ENCODE measurements at regions not wholly inside any gene's neighbourhood (a gene's known extent, or its start where the extent isn't known, plus 50 kb on each side); places are given as distances from the start of the nearest gene placed in this dataset. TPM values are rescaled to one million over a fixed set of nuclear protein-coding genes. Genes with fewer than 3 reads are reported as not detected.
"Not testable (repeated sequence)": the region's sequence is repeated elsewhere in the genome, so short reads cannot be mapped to it uniquely, and the experiment has no call there.

GRCh38 chr1:146282807-146283526 lies 54.1 kb upstream of the NOTCH2NLA start:
- not testable (repeated sequence) for H2AFZ ChIP-seq; H3K27me3 Mint-ChIP-seq (ENCODE audit: insufficient read depth, low read depth, poor library complexity); H3K4me2 ChIP-seq; ATAC-seq; H3F3A ChIP-seq (replicated peaks; ENCODE audit: low read depth); H3K9me3 Mint-ChIP-seq; H3K9me2 ChIP-seq (ENCODE audit: insufficient read depth); H3K4me1 ChIP-seq (ENCODE audit: insufficient read depth); H3K4me1 Mint-ChIP-seq; H3K27me3 ChIP-seq (ENCODE audit: insufficient read depth); DNase-seq (ENCODE audit: low spot score); H3K36me3 ChIP-seq (ENCODE audit: insufficient read depth); H3K36me3 Mint-ChIP-seq (ENCODE audit: low read depth); H3K27ac Mint-ChIP-seq; H3K27ac ChIP-seq (ENCODE audit: low read depth); H4K20me1 ChIP-seq (replicated peaks; ENCODE audit: insufficient read depth); H3K4me3 ChIP-seq; H3K4me3 Mint-ChIP-seq; H3K79me2 ChIP-seq (replicated peaks; ENCODE audit: insufficient read depth)

GRCh38 chr1:146281522-146281921 lies 52.7 kb upstream of the NOTCH2NLA start:
- H3K4me3 Mint-ChIP-seq; H3K4me2 ChIP-seq; H3K4me1 Mint-ChIP-seq; DNase-seq (ENCODE audit: low spot score); H3K27ac ChIP-seq (ENCODE audit: low read depth); H3K9me2 ChIP-seq (ENCODE audit: insufficient read depth); H3K36me3 Mint-ChIP-seq (ENCODE audit: low read depth); H3K9me3 Mint-ChIP-seq; H3K4me1 ChIP-seq (ENCODE audit: insufficient read depth); H3K27me3 Mint-ChIP-seq (ENCODE audit: insufficient read depth, low read depth, poor library complexity); ATAC-seq; H3K4me3 ChIP-seq; H3K79me2 ChIP-seq (replicated peaks; ENCODE audit: insufficient read depth); H3K27me3 ChIP-seq (ENCODE audit: insufficient read depth); H3F3A ChIP-seq (replicated peaks; ENCODE audit: low read depth); H2AFZ ChIP-seq; H4K20me1 ChIP-seq (replicated peaks; ENCODE audit: insufficient read depth); H3K36me3 ChIP-seq (ENCODE audit: insufficient read depth); H3K27ac Mint-ChIP-seq: not testable (repeated sequence)

GRCh38 chr1:146278758-146279157 lies 49.9 kb upstream of the NOTCH2NLA start:
- H3K27me3 ChIP-seq (ENCODE audit: insufficient read depth); H3K9me3 Mint-ChIP-seq; H3K4me3 Mint-ChIP-seq; H3K36me3 ChIP-seq (ENCODE audit: insufficient read depth); H3K27ac ChIP-seq (ENCODE audit: low read depth); H3K4me1 ChIP-seq (ENCODE audit: insufficient read depth); H3K4me1 Mint-ChIP-seq; H2AFZ ChIP-seq; H3F3A ChIP-seq (replicated peaks; ENCODE audit: low read depth); DNase-seq (ENCODE audit: low spot score); H3K36me3 Mint-ChIP-seq (ENCODE audit: low read depth); ATAC-seq; H3K9me2 ChIP-seq (ENCODE audit: insufficient read depth); H3K27me3 Mint-ChIP-seq (ENCODE audit: insufficient read depth, low read depth, poor library complexity); H4K20me1 ChIP-seq (replicated peaks; ENCODE audit: insufficient read depth); H3K27ac Mint-ChIP-seq; H3K4me2 ChIP-seq; H3K79me2 ChIP-seq (replicated peaks; ENCODE audit: insufficient read depth); H3K4me3 ChIP-seq: not testable (repeated sequence)

Small RNA genes in the stretch of these regions (small RNA-seq; reads per million reads assigned to genes)
- gene RF00003 (ENCODE audit: low replicate concordance) (1.8 reads per million, percentile 79 among the genes with 10 or more reads in this experiment), gene RF00619 (ENCODE audit: low replicate concordance) (not detected), gene RNA5SP536 (ENCODE audit: low replicate concordance) (not detected), gene RNU6-1071P (ENCODE audit: low replicate concordance) (not detected)
